NCI-H2196 (cell line): ENCODE measurements at regions not wholly inside any gene's neighbourhood (a gene's known extent, or its start where the extent isn't known, plus 50 kb on each side); places are given as distances from the start of the nearest gene placed in this dataset.

ENCODE experiments used
- DNase-seq: peaks from one replicate; lab custom pipeline; 2025; ENCODE audit not compliant: unreplicated experiment; lab: John Stamatoyannopoulos, UW

DNA sequence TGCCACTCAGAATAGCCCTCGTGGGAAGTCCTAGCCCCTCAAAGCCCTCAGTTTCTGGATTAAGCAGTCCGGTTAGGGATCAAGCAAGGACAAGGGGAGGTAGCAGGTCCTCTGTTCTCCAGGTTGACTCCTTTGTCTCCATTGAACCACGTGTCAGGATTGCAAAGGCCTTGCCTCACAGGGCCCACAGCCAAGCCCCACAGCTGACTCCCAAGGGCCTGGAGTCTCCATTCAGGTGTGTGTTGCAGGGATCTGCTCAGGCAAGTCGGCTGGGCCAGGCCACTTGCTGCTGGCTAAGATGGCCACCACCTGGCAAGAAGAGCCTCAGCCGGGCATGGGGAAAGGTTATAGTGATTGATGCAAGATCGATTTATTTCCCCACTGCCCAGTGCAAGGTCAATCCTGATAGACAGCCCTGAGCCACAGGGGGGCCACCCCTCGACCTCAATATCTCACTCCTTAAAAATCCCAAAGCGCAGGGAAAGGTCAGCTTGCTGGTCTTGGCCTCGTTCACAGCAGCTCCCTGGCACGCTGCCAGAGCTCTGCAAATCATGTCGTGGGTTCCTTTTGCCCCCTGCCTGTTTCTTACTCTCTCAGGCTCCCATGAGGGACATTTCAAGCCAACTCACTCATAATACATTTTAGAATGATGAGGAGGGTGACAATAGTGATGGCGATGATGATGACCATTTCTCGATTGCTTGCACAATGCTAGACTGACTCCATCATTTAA, 75.9 kb downstream of the EDN3 start:
- DNase-seq, result no peak

DNA sequence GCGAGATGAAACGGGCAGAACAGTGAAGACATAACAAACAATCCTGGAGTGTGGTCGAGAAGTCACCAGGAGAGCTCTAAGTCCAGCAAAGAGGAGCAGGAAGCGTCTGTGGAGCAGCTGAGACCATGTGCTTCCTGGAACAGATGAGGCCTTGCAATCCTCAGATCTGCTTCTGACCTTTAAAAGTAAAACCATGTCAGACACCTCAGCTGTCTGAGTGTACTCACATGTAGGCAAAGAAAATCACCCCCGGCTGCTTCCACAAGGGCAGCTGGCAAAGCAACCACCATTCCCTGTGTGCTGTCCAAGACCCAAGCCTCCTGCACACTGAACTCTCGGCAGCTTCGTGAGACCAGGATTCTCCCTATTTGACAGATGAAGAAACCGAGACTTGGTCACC, 76.6 kb downstream of the EDN3 start:
- DNase-seq, result no peak

DNA sequence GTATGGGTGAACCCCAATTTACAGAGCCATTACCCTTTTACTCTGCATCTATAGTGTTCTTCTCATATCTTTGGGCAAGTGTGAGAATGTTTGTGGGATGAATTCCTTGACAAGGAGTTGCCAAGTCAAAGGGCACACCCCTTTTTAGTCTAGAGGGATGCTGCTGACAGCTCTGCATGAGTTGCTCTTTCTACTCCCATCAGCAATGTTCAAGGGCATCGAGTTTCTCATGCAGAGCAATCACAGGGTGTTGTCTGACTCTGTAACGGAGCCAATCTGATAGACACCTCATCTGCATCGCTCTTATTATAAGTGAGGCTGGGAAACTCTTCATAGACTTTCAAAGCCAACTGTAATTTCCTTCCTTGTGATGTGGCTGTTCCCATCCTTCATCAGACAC, 77.4 kb downstream of the EDN3 start:
- DNase-seq, result no peak

DNA sequence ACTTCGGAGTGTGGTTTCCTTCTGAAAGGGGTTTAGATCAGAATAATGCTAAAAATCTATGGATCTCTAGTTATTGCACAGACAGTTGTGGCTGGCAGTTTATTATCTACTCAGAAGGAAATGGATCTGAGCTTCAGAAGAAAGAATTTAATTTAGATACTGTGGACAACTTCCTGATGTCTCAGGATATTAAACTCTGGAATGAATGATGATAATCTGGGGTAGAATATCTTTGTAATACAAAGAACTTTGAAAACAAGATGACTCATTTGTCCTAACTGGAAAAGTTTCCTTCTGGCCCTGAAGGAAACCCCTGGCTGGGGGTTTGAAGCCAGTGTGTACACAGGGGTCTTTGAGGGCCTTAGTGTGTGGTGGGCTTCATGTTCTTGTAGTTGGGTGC, 78.0 kb downstream of the EDN3 start:
- DNase-seq, result no peak

DNA sequence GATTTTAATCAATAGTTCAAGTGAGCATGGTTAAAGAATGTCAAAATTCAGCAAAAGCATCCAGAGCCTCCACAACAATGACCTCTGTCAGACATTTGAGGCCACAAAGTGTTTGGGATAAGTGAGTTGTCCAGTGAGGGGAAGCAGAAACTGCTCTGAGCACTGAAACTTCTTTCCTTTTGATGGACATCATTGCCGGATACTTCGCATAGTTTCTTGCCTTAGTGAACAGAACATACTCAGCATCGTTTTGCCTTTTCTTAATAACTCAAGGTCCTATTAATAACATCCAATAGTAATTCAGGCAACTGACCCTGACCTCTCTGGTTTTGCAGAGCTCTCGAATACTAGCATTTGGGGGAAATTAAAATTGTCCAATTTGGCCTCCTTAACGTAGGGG, 78.6 kb downstream of the EDN3 start:
- no peak for DNase-seq

- DNase-seq, result no peak
Observed at GRCh38 chr20:59381689-59382088, 81.3 kb downstream of the EDN3 start.

DNA sequence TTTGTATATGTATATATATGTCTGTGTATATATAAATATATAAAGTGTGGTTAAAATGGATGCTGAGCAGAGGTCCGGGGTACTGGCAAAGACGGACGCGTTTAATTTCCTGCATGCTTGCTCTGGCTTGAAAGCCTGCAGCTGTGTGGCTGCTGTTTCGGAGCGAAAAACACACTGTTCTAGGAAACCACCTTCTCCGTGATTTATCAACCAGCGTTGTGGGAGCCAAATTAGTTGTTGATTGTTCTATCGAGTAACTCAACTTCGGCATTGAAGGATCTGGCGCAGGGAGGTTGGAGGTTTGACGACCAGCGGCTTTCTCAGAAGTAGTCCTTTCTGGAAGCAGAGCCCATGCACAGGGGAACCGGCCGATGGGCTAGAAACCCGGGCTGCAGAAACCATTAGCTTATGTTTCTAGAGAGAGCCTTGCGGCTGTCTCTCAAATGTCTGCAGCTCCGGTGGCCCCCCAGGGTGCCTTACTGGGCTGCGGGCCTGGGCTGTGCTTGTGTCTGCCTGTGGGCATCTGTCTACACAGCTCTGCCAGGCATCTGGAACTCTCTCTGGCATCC, 81.8 kb downstream of the EDN3 start:
- DNase-seq, result no peak

GRCh38 chr20:59382907-59383306, 82.5 kb downstream of the EDN3 start:
- DNase-seq, result no peak

GRCh38 chr20:59385038-59385437, 84.6 kb downstream of the EDN3 start:
- DNase-seq, result no peak

DNA sequence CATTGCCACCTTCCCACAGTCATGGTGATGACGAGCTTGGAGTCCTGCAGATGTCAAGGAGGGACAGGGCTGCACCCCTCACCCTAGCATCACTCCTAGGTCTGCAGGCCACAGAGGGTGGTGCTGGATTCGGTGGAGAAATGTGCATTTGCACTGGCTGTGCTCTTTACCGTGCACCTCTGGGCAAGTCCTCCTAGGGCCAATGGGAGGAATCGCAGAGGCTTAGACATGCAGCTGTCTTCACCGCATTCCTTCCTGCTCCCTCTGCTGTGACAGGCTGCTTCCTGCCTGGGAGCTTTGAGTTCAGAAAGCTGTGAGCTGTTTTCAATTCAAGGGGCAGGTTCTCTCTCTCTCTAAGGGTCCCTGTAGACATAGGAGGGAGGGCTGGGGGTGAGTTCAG, 85.1 kb downstream of the EDN3 start:
- no peak for DNase-seq

- DNase-seq, result no peak
Observed at GRCh38 chr20:59386809-59387208, 86.4 kb downstream of the EDN3 start.

DNA sequence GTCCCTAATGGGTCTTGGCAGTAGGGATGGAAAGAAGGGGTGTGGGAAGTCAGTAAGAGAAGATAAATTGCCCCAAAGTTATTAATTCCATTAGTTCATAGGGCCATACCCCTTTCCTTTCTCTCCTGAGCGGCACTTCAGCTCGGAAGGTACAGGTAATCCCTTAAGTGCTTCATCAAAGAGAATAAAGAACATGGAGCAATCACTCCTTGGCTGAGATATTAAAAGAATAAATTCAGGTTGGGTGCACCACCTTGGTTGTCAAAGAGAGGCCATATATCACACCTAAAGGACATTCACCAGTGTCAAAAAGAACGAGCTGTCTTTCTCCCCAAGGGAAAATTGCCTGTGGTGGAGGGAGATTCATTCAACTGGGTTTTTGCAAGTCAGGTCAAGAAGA, 87.5 kb downstream of the EDN3 start:
- DNase-seq, result no peak

GRCh38 chr20:59388402-59388801, 88.0 kb downstream of the EDN3 start:
- DNase-seq, result no peak

DNA sequence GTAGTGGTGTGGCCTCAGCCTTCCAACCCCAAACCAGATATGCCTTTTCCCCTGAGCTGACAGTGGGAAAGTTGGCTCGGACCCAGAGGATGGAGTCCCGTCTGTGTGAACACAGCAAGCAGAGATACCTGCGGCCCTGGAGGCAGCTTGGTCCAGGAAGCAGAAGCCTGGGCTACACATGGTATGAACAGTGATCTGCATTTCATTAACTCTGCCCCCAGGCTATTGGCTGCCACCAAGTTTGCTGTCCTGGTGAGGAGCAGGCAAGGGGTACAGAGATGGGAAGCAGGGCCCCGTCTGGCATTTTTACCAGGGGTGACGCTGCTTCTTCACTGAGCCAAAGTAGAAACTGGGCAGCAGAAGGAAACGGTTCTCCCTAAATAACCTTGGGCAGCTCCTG, 90.0 kb downstream of the EDN3 start:
- DNase-seq, result no peak

DNA sequence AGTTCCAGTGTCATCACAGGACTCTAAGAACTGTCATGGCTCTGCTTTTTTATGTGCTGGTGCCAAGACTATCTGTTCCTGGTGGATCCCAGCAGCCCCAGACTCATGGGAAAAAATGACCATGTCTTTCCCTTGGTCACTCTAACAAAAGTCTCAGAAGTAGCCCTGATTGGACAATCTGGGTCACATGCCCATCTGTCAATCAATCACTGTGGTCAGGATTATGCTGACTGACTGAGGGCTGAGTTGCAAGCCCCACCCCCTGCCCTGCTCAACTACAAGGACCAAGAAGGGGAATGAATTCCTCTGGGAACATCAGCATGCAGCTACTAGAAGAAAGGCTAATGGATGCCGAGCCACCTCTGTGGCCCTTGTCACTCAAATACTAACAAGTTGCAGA, 91.6 kb downstream of the EDN3 start:
- DNase-seq, result no peak

DNA sequence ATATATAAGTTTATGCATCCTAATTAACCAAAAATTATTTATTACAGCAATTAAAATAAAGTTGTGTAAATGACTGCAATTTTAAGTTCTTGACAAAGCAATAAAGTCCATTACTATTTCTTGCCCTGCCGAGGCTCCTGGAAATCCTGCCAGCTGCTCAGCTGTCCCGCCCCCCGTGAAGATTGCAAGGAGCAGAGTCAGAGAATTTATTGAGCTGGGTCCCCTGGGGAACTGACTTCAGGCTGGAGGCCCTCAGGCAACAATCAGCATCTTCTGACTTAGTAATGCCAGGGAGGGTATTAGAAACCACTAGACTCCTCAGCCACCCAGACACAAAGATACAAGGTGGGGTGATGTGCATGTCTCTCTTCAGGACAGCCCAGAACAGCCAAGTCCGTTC, 92.3 kb downstream of the EDN3 start:
- DNase-seq, result no peak

DNA sequence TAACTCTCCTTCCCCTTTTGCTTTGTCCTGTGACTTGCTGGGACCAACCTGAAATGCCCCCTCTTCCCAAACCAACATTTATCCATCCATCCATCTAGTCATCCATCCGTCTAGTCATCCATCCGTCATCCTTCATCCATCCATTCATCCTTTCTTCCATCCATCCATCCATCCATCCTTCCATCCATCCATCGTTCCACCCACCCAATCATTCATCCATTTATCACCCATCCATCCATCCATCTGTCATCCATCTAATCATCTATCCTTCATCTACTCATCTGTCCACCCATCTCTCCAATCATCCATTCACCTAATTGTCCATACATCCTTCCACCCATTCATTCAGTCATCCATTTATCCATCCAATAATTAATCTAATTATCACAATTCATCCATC, 92.7 kb downstream of the EDN3 start:
- DNase-seq, result no peak

- DNase-seq, result no peak
Observed at GRCh38 chr20:59395729-59396128, 95.3 kb downstream of the EDN3 start.

DNA sequence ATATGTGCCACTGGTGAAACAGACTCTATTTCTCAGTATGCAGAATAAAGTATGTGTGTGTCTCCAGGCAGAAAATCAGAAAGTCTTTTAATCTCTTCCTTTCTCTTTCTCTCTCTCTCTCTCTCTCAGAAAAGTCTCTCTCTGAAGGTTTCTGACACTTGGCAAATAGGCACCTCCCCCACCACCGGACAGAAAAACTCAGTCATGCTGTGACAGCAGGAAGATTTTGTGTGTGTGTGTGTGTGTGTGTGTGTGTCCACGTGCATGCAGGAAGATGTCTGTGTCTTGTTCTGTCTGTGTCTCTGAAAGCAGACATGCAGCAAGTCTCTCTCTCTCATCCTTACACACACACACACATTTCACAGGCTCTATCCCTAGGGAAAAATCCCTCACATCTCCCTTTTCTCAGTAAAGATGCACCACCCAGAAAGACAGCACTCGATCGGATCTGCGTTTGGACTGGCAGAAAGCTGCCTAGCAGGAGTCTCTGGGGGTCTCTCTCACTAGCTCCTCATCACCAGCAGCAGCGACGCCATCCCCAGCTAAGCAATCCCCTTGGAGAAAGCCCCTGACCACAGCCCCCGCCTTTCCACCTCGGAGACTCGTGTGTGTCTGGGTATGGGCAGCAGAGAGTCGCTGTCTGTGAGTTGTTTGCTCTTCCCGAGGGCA, 98.3 kb downstream of the EDN3 start:
- no peak for DNase-seq

- DNase-seq, result no peak
Observed at GRCh38 chr20:59399426-59400099, 99.2 kb downstream of the EDN3 start.

DNA sequence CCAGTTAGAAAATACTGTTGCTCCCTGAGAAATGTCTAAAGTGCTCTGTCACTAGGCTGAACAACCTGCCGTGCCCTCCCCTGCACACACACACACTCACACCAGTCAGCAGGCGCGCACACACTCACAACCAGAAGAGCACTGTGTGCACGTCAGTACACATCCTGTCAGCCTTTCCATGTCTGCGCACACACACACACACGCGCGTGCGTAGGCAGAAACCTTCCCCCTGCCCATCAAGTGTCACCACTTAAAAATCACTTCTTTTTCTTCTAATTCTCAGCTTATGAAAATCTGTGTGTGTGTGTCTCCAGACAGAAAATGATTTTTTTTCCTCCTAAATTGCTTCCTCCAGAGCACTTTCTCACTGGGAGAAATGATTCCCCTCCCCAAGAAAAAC, 100.3 kb downstream of the EDN3 start:
- no peak for DNase-seq

- DNase-seq, result no peak
Observed at GRCh38 chr20:59402681-59403080, 102.3 kb downstream of the EDN3 start.
